Lower lobe of right lung (tissue), 2 donors: ENCODE measurements at regions not wholly inside any gene's neighbourhood (a gene's known extent, or its start where the extent isn't known, plus 50 kb on each side); places are given as distances from the start of the nearest gene placed in this dataset.

Experiments
- ATAC-seq, 2 donors: fragments of 200-7000 bp; cut with Tn5 transposase; one replicate each; pipeline ENCODE4 v1.9.1; 2020 to 2022; ENCODE audit warnings: mild to moderate bottlenecking in 2 of 2, moderate library complexity in 2 of 2
- DNase-seq: peaks from one replicate; pipeline ENCODE4 v3.0.0-alpha.2; 2020
- H3K27ac ChIP-seq: fragments of 200-600 bp; one replicate; pipeline ENCODE4 v1.8.0; 2022
- H3K27me3 ChIP-seq: fragments of 200-600 bp; one replicate; pipeline ENCODE4 v1.8.0; 2022; ENCODE audit warnings: low read depth
- H3K36me3 ChIP-seq: fragments of 200-600 bp; one replicate; pipeline ENCODE4 v1.8.0; 2022; ENCODE audit warnings: mild to moderate bottlenecking
- H3K4me1 ChIP-seq: fragments of 200-600 bp; one replicate; pipeline ENCODE4 v1.8.0; 2022
- H3K4me3 ChIP-seq: fragments of 200-600 bp; one replicate; pipeline ENCODE4 v1.8.0; 2022; ENCODE audit warnings: mild to moderate bottlenecking
- H3K9me3 ChIP-seq: fragments of 200-600 bp; one replicate; pipeline ENCODE4 v1.8.0; 2022
- intact Hi-C: fragments of 100-400 bp; cut with DNase I; formaldehyde crosslinking; loops from one replicate; pipeline ENCODE4 v1.11.0; 2022
- TF ChIP-seq, protein P1 (sequence below): fragments of 200-600 bp; IDR thresholded peaks from one replicate; pipeline ENCODE4 v1.8.0; 2022; ENCODE audit warnings: antibody characterized with exemption, mild to moderate bottlenecking
- donor health status: DM: no; HTN: yes; CAD: no; lungs with severe emphysema.

DNA sequence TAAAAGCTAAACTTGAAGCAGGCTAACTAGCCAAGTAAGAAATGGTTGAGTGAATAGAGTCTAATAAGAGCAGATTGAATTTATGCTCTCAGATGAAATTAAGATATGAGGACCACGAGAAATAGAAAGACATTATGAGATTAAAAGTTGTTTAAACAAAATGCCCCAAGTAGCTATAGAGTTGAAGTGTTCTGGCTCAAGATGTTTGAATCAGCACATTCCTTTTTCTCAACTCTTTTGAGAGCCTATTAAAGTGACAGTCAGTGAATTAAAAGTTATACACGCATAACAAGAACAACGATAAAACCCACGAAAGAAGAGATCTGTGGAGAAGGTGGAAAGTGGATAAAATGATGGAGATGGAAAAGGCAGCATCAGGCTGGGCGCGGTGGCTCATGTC is 322.2 kb upstream of the ANKRD30A start:
- no peaks in the 10 kb centered on the region for H3K27me3 ChIP-seq
- ATAC-seq (peak; percentile 34 to 69), DNase-seq (no peak)
- H3K4me3 ChIP-seq: no peak overlapping the region
- no peaks in the 10 kb centered on the region for H3K9me3 ChIP-seq
- peaks cover 16% of the 10 kb centered on the region for H3K4me1 ChIP-seq
- H3K27ac ChIP-seq: no peak overlapping the region
- TF ChIP-seq, protein P1, sequence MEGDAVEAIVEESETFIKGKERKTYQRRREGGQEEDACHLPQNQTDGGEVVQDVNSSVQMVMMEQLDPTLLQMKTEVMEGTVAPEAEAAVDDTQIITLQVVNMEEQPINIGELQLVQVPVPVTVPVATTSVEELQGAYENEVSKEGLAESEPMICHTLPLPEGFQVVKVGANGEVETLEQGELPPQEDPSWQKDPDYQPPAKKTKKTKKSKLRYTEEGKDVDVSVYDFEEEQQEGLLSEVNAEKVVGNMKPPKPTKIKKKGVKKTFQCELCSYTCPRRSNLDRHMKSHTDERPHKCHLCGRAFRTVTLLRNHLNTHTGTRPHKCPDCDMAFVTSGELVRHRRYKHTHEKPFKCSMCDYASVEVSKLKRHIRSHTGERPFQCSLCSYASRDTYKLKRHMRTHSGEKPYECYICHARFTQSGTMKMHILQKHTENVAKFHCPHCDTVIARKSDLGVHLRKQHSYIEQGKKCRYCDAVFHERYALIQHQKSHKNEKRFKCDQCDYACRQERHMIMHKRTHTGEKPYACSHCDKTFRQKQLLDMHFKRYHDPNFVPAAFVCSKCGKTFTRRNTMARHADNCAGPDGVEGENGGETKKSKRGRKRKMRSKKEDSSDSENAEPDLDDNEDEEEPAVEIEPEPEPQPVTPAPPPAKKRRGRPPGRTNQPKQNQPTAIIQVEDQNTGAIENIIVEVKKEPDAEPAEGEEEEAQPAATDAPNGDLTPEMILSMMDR: no peak
- intact Hi-C loops: no loop called here
- H3K36me3 ChIP-seq: no peaks in the 10 kb centered on the region

DNA sequence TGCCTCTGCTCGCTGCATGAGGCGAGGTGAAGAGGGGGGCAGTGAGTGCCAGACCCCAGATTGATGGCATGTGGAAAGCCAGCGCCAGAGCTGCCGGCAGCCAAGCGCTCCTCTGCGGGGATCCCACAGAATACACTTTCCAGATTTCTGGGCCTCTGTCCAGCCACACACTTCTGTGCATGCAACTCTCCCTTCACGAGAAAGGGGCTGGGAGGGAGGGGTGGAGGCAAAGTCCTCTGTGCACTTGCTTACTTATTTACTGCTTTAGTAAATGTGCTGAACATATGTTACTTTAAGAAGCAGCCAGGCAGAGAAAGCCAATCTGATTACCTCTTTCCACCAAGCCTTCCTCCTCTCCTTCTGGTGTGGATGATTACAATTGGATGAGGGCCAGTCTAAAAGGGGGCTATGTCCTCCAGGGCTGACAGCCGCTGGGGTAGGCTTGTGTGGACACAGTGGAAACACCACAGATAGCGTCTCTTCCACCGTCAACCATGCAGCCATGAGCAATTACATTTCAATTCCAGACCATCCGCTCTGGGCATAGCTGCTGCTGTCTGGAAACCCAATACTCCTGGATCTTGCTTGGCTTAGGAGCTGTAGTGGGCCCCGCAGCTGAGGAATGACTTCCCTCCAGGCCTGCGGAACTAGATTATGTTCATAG is 322.8 kb upstream of the ANKRD30A start:
- no peaks in the 10 kb centered on the region for H3K36me3 ChIP-seq
- ATAC-seq (peak; percentile 56 to 61), DNase-seq (no peak)
- peaks cover 16% of the 10 kb centered on the region for H3K4me1 ChIP-seq
- TF ChIP-seq, protein P1: no peak
- H3K27ac ChIP-seq: no peak overlapping the region
- intact Hi-C loops: no loop called here
- H3K4me3 ChIP-seq: no peak overlapping the region
- H3K9me3 ChIP-seq: no peaks in the 10 kb centered on the region
- no peaks in the 10 kb centered on the region for H3K27me3 ChIP-seq

DNA sequence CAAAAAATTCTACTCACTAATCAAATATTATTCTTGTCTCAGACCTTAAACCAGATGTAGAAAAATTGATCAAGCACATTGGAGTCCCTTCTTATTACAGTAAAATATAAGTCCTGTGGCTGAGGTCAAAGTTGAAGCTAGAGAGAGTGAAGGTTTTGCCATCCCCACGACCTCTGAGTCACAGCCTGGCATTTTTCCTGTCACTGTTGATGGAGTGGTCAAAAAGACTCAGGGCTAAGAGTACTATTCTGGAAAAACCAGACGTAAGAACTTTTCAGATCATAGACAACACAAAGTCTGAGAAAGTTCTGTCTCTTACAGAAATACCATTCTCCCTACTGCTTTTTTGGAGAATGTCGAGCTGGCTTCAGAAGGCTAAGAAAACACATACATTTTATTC is 323.7 kb upstream of the ANKRD30A start:
- Histone ChIP-seq H3K27ac (no peak overlapping the region), H3K4me3 (no peak overlapping the region), H3K4me1 (peaks cover 16% of the 10 kb centered on the region), H3K36me3 (no peaks in the 10 kb centered on the region), H3K9me3 (no peaks in the 10 kb centered on the region), H3K27me3 (no peaks in the 10 kb centered on the region)
- DNase-seq: no peak
- intact Hi-C loops: no loop called here
- TF ChIP-seq, protein P1: no peak
- ATAC-seq: peak in 1 of 2 donors; percentile 40

DNA sequence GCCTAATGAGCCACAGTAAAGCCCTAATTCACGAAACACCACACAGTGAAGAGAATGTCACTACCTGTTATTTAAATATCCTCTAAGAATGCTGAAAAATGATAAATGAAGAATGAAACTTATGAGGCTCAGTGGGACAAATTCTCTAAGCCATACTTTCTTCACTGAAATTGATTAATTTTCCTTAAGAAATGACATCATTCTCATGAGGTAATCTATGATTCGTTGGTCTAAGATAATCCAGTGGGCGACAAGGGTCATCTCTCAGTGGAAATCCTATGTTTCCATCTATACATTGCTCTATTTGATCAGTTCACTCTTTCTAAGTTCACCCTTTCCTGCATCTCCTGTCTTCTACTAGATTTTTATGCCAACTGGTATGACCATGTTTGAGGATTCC is 330.4 kb upstream of the ANKRD30A start:
- Histone ChIP-seq H3K9me3 (no peaks in the 10 kb centered on the region), H3K27ac (no peak overlapping the region), H3K36me3 (no peaks in the 10 kb centered on the region), H3K27me3 (no peaks in the 10 kb centered on the region), H3K4me1 (no peaks in the 10 kb centered on the region), H3K4me3 (no peak overlapping the region)
- intact Hi-C loops: no loop called here
- TF ChIP-seq, protein P1: no peak
- no peak for ATAC-seq
- no peak for DNase-seq

DNA sequence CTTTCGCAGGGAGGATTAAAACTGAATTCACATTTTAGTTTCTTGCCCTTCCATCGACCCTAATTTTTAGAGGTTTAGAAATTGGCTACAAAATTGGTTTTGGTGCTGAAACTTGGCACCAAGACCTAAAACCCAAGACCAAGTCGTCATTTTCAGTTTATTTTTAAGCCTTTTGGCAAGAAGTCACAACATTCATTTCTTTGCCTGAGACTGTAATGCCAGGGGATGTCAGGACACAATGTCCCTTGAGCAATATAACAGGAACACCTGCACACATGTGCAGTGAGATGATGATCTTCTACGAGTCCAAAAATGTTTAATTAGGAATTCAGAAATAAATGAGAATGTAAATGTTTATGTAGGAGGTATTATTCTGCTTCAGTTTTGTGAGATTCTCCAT is 335.4 kb upstream of the ANKRD30A start:
- H3K27ac ChIP-seq: no peak overlapping the region
- H3K36me3 ChIP-seq: no peaks in the 10 kb centered on the region
- no peak for DNase-seq
- no peak for ATAC-seq
- no peak overlapping the region for H3K4me3 ChIP-seq
- no peaks in the 10 kb centered on the region for H3K4me1 ChIP-seq
- H3K27me3 ChIP-seq: no peaks in the 10 kb centered on the region
- intact Hi-C loops: no loop called here
- TF ChIP-seq, protein P1: no peak
- H3K9me3 ChIP-seq: no peaks in the 10 kb centered on the region
